NCI-H1092 (cell line): ENCODE measurements at regions not wholly inside any gene's neighbourhood (a gene's known extent, or its start where the extent isn't known, plus 50 kb on each side); places are given as distances from the start of the nearest gene placed in this dataset.
A peak's percentile ranks its signal among the peaks of the same experiment; 100 is the strongest.

ENCODE experiments used
- DNase-seq: peaks from one replicate; lab custom pipeline; 2025; lab: John Stamatoyannopoulos, UW

GRCh38 chr13:109397285-109397684 is 389.1 kb downstream of the IRS2 start:
- no peak for DNase-seq

GRCh38 chr13:109396266-109396665 is 390.1 kb downstream of the IRS2 start:
- no peak for DNase-seq

GRCh38 chr13:109395014-109395413 is 391.4 kb downstream of the IRS2 start:
- no peak for DNase-seq

- no peak for DNase-seq
Observed at GRCh38 chr13:109394311-109394988, 391.9 kb downstream of the IRS2 start.

GRCh38 chr13:109393045-109393444 is 393.3 kb downstream of the IRS2 start:
- no peak for DNase-seq

- DNase-seq: no peak
Observed at GRCh38 chr13:109390391-109390790, 396.0 kb downstream of the IRS2 start.

- no peak for DNase-seq
Observed at GRCh38 chr13:109389892-109390345, 396.5 kb downstream of the IRS2 start.

GRCh38 chr13:109389456-109389855 is 396.9 kb downstream of the IRS2 start:
- no peak for DNase-seq

- DNase-seq: no peak
Observed at GRCh38 chr13:109387471-109387870, 398.9 kb downstream of the IRS2 start.

- DNase-seq: peak; percentile 5
Observed at GRCh38 chr13:109385242-109385560, 401.2 kb downstream of the IRS2 start.

- no peak for DNase-seq
Observed at GRCh38 chr13:109384491-109385241, 401.7 kb downstream of the IRS2 start.

- no peak for DNase-seq
Observed at GRCh38 chr13:109383683-109384082, 402.7 kb downstream of the IRS2 start.

GRCh38 chr13:109381546-109382180 is 404.7 kb downstream of the IRS2 start:
- DNase-seq: no peak

GRCh38 chr13:109380457-109380856 is 405.9 kb downstream of the IRS2 start:
- no peak for DNase-seq

- no peak for DNase-seq
Observed at GRCh38 chr13:109379930-109380329, 406.5 kb downstream of the IRS2 start.

GRCh38 chr13:109376936-109377335 is 409.4 kb downstream of the IRS2 start:
- DNase-seq: no peak

- no peak for DNase-seq
Observed at GRCh38 chr13:109374609-109375200, 411.7 kb downstream of the IRS2 start.

GRCh38 chr13:109372666-109373065 is 413.7 kb downstream of the IRS2 start:
- no peak for DNase-seq

- DNase-seq: no peak
Observed at GRCh38 chr13:109371066-109371465, 415.3 kb downstream of the IRS2 start.

GRCh38 chr13:109370496-109370895 is 415.9 kb downstream of the IRS2 start:
- no peak for DNase-seq

- no peak for DNase-seq
Observed at GRCh38 chr13:109369353-109370052, 416.9 kb downstream of the IRS2 start.

GRCh38 chr13:109368230-109368629 is 418.2 kb downstream of the IRS2 start:
- DNase-seq: no peak
